ENCODE measurements at regions not wholly inside any gene's neighbourhood (a gene's known extent, or its start where the extent isn't known, plus 50 kb on each side); places are given as distances from the start of the nearest gene placed in this dataset.

DNA sequence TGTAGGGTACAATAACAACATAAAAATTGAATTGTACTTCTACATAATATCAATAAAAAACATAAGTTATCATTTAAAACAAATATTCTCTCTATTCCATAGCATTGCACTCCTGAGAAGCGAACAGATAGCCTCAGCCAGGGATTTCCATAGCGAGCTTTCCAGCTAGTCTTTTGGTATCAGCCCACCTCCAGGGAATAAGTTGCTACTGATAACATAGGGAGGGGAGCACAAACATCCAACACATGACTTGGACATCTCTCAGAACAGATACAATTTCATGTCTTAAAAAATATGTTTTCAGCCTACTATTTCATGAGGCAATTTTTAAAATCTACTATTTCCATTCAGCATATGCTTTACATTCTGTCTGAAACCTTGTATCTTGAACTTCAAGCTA, 804.4 kb upstream of the RAB6C start:
- Histone ChIP-seq H3K79me2 (ENCODE audit: insufficient read depth, low read length) (no peaks in the 10 kb centered on the region), H3K9me3 (ENCODE audit: low read length) (no peaks in the 10 kb centered on the region), H3K9ac (ENCODE audit: insufficient read depth, low read depth, low read length) (no peak overlapping the region), H3K4me2 (ENCODE audit: low read depth, low read length) (no peak overlapping the region), H3K27ac (ENCODE audit: extremely low read length, insufficient read depth, low read length) (no peak overlapping the region), H3K4me1 (ENCODE audit: insufficient read depth, low read length) (no peaks in the 10 kb centered on the region), H2AFZ (ENCODE audit: low read length) (no peak overlapping the region), H4K20me1 (ENCODE audit: insufficient read depth, low read length) (no peaks in the 10 kb centered on the region), H3K4me3 (replicated peaks in 1 of 3; ENCODE audit: insufficient read depth in 1 of 3, low read depth in 2 of 3, low read length in 3 of 3) (no peak overlapping the region), H3K27me3 (ENCODE audit: control insufficient read depth in 1 of 2, insufficient read depth in 2 of 2, low read length in 2 of 2) (no peaks in the 10 kb centered on the region), H3K36me3 (replicated peaks in 1 of 2; ENCODE audit: control insufficient read depth in 1 of 2, insufficient read depth in 2 of 2, low read length in 2 of 2) (no peaks in the 10 kb centered on the region)
- WGBS (ENCODE audit: low lambda C conversion rate), result 2% methylated on average over 2 of the region's 2 CpGs
- TF ChIP-seq TERF1 (CRISPR knock-in tag; IDR thresholded peaks at IDR 0.05) (no peak), ZNF747 (CRISPR knock-in tag; IDR thresholded peaks at IDR 0.05; ENCODE audit: borderline replicate concordance) (no peak), SAP130 (CRISPR knock-in tag; IDR thresholded peaks at IDR 0.05; ENCODE audit: low read depth) (no peak), PRMT3 (CRISPR knock-in tag; IDR thresholded peaks at IDR 0.05; ENCODE audit: borderline replicate concordance, low read depth) (no peak), HNRNPH1 (optimal IDR thresholded peaks at IDR 0.05; ENCODE audit: low read depth, low read length) (no peak), PAWR (CRISPR knock-in tag; IDR thresholded peaks at IDR 0.05; ENCODE audit: borderline replicate concordance) (no peak), PITX1 (CRISPR knock-in tag; IDR thresholded peaks at IDR 0.05) (no peak), HOXA9 (CRISPR knock-in tag; IDR thresholded peaks at IDR 0.05; ENCODE audit: borderline replicate concordance) (no peak), SP2 (CRISPR knock-in tag; IDR thresholded peaks at IDR 0.05) (no peak), TAF1 (CRISPR knock-in tag; IDR thresholded peaks at IDR 0.05) (no peak), JUND (CRISPR knock-in tag; IDR thresholded peaks at IDR 0.05) (no peak), PHF21A (CRISPR knock-in tag; IDR thresholded peaks at IDR 0.05) (no peak), TRIM24 (CRISPR knock-in tag; IDR thresholded peaks at IDR 0.05) (no peak)
- TF ChIP-seq, protein P1, sequence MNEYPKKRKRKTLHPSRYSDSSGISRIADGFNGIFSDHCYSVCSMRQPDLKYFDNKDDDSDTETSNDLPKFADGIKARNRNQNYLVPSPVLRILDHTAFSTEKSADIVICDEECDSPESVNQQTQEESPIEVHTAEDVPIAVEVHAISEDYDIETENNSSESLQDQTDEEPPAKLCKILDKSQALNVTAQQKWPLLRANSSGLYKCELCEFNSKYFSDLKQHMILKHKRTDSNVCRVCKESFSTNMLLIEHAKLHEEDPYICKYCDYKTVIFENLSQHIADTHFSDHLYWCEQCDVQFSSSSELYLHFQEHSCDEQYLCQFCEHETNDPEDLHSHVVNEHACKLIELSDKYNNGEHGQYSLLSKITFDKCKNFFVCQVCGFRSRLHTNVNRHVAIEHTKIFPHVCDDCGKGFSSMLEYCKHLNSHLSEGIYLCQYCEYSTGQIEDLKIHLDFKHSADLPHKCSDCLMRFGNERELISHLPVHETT (CRISPR knock-in tag; conservative IDR thresholded peaks at IDR 0.05), result no peak
- TF ChIP-seq, protein P2, sequence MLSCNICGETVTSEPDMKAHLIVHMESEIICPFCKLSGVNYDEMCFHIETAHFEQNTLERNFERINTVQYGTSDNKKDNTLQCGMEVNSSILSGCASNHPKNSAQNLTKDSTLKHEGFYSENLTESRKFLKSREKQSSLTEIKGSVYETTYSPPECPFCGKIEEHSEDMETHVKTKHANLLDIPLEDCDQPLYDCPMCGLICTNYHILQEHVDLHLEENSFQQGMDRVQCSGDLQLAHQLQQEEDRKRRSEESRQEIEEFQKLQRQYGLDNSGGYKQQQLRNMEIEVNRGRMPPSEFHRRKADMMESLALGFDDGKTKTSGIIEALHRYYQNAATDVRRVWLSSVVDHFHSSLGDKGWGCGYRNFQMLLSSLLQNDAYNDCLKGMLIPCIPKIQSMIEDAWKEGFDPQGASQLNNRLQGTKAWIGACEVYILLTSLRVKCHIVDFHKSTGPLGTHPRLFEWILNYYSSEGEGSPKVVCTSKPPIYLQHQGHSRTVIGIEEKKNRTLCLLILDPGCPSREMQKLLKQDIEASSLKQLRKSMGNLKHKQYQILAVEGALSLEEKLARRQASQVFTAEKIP (CRISPR knock-in tag; IDR thresholded peaks at IDR 0.05; ENCODE audit: borderline replicate concordance), result no peak
- intact Hi-C loops (cut with micrococcal nuclease; ENCODE audit: unreplicated experiment) (no loop called here), in situ Hi-C loops (cut with HindIII; ENCODE audit: extremely low pct_ligation_motif_present, low pct_unique_long_range_greater_than_20kb) (no loop called here)
- CTCF ChIA-PET (ENCODE audit: low intra/inter-chr PET ratio, low total read pairs), result no interaction called here
- POLR2A ChIA-PET, result no interaction called here
- FAIRE-seq (no peak), DNase-seq (ENCODE audit: low spot score) (no peak), ATAC-seq (no peak)
- no TSS peak for BruUV-seq (replicated peaks)
